Liver (tissue), 7 donors: ENCODE measurements at regions not wholly inside any gene's neighbourhood (a gene's known extent, or its start where the extent isn't known, plus 50 kb on each side); places are given as distances from the start of the nearest gene placed in this dataset.

Source experiments
- DNase-seq: peaks from one replicate; pipeline ENCODE4 v3.0.0-alpha.2; 2017; ENCODE audit warnings: low spot score
- H3K27ac ChIP-seq, 2 donors: one replicate each; pipeline ENCODE4 v1.7.0; 2013; ENCODE audit warnings: inconsistent platforms in 2 of 2, low read length in 2 of 2, control low read depth in 1 of 2, low read depth in 1 of 2, mild to moderate bottlenecking in 1 of 2
- H3K27me3 ChIP-seq, 4 donors: one replicate each; pipeline versions ENCODE4 v1.6.1 to v1.7.0; 2013; ENCODE audit warnings: low read length in 3 of 4, inconsistent platforms in 1 of 4, mild to moderate bottlenecking in 1 of 4, moderate library complexity in 1 of 4; ENCODE audit not compliant: control insufficient read depth in 4 of 4, insufficient read depth in 4 of 4
- H3K36me3 ChIP-seq, 4 donors: one replicate each; pipeline versions ENCODE4 v1.6.1 to v1.7.0; 2013; ENCODE audit warnings: low read length in 3 of 4, mild to moderate bottlenecking in 3 of 4, low read depth in 1 of 4, moderate library complexity in 1 of 4; ENCODE audit not compliant: control insufficient read depth in 4 of 4, insufficient read depth in 3 of 4
- H3K4me1 ChIP-seq, 4 donors: one replicate each; pipeline versions ENCODE4 v1.6.1 to v1.7.0; 2013; ENCODE audit warnings: low read length in 3 of 4, mild to moderate bottlenecking in 3 of 4, moderate library complexity in 1 of 4; ENCODE audit not compliant: control insufficient read depth in 4 of 4, insufficient read depth in 4 of 4
- H3K4me3 ChIP-seq, 3 donors: one replicate each; pipeline versions ENCODE4 v1.6.1 to v1.7.0; 2013; ENCODE audit warnings: low read length in 3 of 3, control low read depth in 1 of 3, low read depth in 1 of 3, mild to moderate bottlenecking in 1 of 3
- H3K9ac ChIP-seq, 2 donors: one replicate each; pipeline ENCODE4 v1.7.0; 2013; ENCODE audit warnings: low read length in 2 of 2, mild to moderate bottlenecking in 2 of 2, moderate library complexity in 2 of 2, control low read depth in 1 of 2, low read depth in 1 of 2
- H3K9me3 ChIP-seq, 4 donors: one replicate each; pipeline versions ENCODE4 v1.6.1 to v1.7.0; 2013; ENCODE audit warnings: low read length in 3 of 4; ENCODE audit not compliant: control insufficient read depth in 4 of 4
- FOXA1 ChIP-seq: IDR thresholded peaks from 2 replicates; pipeline ENCODE4 v1.6.1; 2016; ENCODE audit warnings: antibody characterized with exemption
- FOXA2 ChIP-seq: IDR thresholded peaks from 2 replicates; pipeline ENCODE4 v1.6.1; 2016; ENCODE audit warnings: antibody characterized with exemption
- JUND ChIP-seq, 2 donors: IDR thresholded peaks; 2 replicates each; pipeline ENCODE4 v1.6.1; 2016; ENCODE audit warnings: antibody characterized with exemption in 2 of 2
- NR2F2 ChIP-seq: IDR thresholded peaks from 2 replicates; pipeline ENCODE4 v1.6.1; 2016; ENCODE audit warnings: antibody characterized with exemption
- RAD21 ChIP-seq, 2 donors: IDR thresholded peaks; 2 replicates each; pipeline ENCODE4 v1.6.1; 2016; ENCODE audit warnings: antibody characterized with exemption in 2 of 2, mild to moderate bottlenecking in 2 of 2
- RXRA ChIP-seq, 2 donors: IDR thresholded peaks; 2 replicates each; pipeline ENCODE4 v1.6.1; 2017 to 2018; ENCODE audit warnings: antibody characterized with exemption in 2 of 2, mild to moderate bottlenecking in 1 of 2
- WGBS: extraction: QIAGEN DNeasy Blood & Tissue Kit; methylation state at CpG from one replicate; pipeline ENCODE4 v1.1.7; 2013; 5-methylcytosine and 5-hydroxymethylcytosine counted together
- TF ChIP-seq, protein P1 (sequence below): IDR thresholded peaks from 2 replicates; pipeline ENCODE4 v1.6.1; 2016; ENCODE audit warnings: antibody characterized with exemption
- donor health status: healthy.
- donor health status: healthy.
- donor health status: healthy.
- donor health status: healthy.

DNA sequence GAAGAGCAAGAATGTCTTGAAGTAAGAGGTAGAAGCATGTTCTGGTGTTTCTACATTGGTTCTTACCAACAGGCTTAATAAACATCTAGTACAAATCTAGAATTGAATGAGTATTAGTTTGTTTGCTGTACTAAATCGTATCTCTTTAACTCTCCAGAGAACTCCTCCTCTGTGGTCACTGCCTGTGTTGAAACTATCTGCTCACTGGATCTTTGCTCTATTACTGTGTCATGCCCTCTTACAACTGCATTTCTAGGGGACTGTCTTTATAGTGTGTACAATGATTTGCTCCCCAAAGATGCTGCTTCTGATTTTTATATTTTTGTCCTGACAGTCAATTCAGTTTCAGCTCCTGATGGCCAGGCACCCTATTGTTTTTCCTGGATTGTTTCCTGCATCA, 50.1 kb upstream of the E2F7 start:
- TF ChIP-seq JUND (IDR thresholded peaks at IDR 0.05) = no peak
- TF ChIP-seq FOXA1 = no peak
- TF ChIP-seq RAD21 (IDR thresholded peaks at IDR 0.05) = no peak
- no peak for TF ChIP-seq FOXA2
- TF ChIP-seq NR2F2 = no peak
- TF ChIP-seq, protein P1, sequence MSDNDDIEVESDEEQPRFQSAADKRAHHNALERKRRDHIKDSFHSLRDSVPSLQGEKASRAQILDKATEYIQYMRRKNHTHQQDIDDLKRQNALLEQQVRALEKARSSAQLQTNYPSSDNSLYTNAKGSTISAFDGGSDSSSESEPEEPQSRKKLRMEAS = no peak
- TF ChIP-seq RXRA (IDR thresholded peaks at IDR 0.05) = no peak
- 75% methylated on average over 1 of the region's 1 CpG for WGBS
- Histone ChIP-seq H3K4me1 (no peaks in the 10 kb centered on the region), H3K27ac (no peak overlapping the region), H3K9me3 (no peaks in the 10 kb centered on the region), H3K9ac (no peak overlapping the region), H3K36me3 (no peaks in the 10 kb centered on the region), H3K4me3 (no peak overlapping the region), H3K27me3 (peaks cover 0 to 2% (median 0%) of the 10 kb centered on the region in 4 donors)
- DNase-seq = no peak
